Glutamatergic neuron (in vitro differentiated cells): ENCODE measurements at regions not wholly inside any gene's neighbourhood (a gene's known extent, or its start where the extent isn't known, plus 50 kb on each side); places are given as distances from the start of the nearest gene placed in this dataset.

Experiments
- DNase-seq: peaks from one replicate; pipeline ENCODE4 v3.0.0; 2022
- H3K27ac Mint-ChIP-seq: one replicate; pipeline ENCODE4 v1.8.0; 2020; ENCODE audit warnings: mild to moderate bottlenecking, mixed read lengths, inconsistent platforms; ENCODE audit not compliant: unreplicated experiment
- H3K27me3 Mint-ChIP-seq: one replicate; pipeline ENCODE4 v1.8.0; 2020; ENCODE audit warnings: mild to moderate bottlenecking, moderate library complexity, mixed read lengths, inconsistent platforms; ENCODE audit not compliant: unreplicated experiment
- H3K36me3 Mint-ChIP-seq: one replicate; pipeline ENCODE4 v1.8.0; 2020; ENCODE audit warnings: mild to moderate bottlenecking, mixed read lengths, inconsistent platforms; ENCODE audit not compliant: unreplicated experiment
- H3K4me1 Mint-ChIP-seq: one replicate; pipeline ENCODE4 v1.8.0; 2020; ENCODE audit warnings: mild to moderate bottlenecking, low read depth, mixed read lengths, inconsistent platforms; ENCODE audit not compliant: unreplicated experiment
- H3K4me3 Mint-ChIP-seq: one replicate; pipeline ENCODE4 v1.8.0; 2020; ENCODE audit warnings: mild to moderate bottlenecking, mixed read lengths, inconsistent platforms; ENCODE audit not compliant: unreplicated experiment
- H3K9me3 Mint-ChIP-seq: one replicate; pipeline ENCODE4 v1.8.0; 2020; ENCODE audit warnings: mild to moderate bottlenecking, moderate library complexity, mixed read lengths, inconsistent platforms; ENCODE audit not compliant: unreplicated experiment
- TF ChIP-seq, protein P1 (sequence below): fragments of 200-600 bp; sonication (generic); IDR thresholded peaks from one replicate; pipeline ENCODE4 v1.5.0; 2021; ENCODE audit not compliant: partially characterized antibody, unreplicated experiment

- H3K36me3 Mint-ChIP-seq: no peaks in the 10 kb centered on the region
- H3K27me3 Mint-ChIP-seq: peaks cover 1% of the 10 kb centered on the region
- no peak overlapping the region for H3K27ac Mint-ChIP-seq
- no peak overlapping the region for H3K4me3 Mint-ChIP-seq
- TF ChIP-seq, protein P1, sequence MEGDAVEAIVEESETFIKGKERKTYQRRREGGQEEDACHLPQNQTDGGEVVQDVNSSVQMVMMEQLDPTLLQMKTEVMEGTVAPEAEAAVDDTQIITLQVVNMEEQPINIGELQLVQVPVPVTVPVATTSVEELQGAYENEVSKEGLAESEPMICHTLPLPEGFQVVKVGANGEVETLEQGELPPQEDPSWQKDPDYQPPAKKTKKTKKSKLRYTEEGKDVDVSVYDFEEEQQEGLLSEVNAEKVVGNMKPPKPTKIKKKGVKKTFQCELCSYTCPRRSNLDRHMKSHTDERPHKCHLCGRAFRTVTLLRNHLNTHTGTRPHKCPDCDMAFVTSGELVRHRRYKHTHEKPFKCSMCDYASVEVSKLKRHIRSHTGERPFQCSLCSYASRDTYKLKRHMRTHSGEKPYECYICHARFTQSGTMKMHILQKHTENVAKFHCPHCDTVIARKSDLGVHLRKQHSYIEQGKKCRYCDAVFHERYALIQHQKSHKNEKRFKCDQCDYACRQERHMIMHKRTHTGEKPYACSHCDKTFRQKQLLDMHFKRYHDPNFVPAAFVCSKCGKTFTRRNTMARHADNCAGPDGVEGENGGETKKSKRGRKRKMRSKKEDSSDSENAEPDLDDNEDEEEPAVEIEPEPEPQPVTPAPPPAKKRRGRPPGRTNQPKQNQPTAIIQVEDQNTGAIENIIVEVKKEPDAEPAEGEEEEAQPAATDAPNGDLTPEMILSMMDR: no peak
- no peak for DNase-seq
- H3K9me3 Mint-ChIP-seq: no peaks in the 10 kb centered on the region
- H3K4me1 Mint-ChIP-seq: no peaks in the 10 kb centered on the region
These were observed 239.3 kb upstream of the SLITRK6 start for GRCh38 chr13:86038490-86038889.

- Mint-ChIP-seq H3K4me1 (no peaks in the 10 kb centered on the region), H3K9me3 (no peaks in the 10 kb centered on the region), H3K36me3 (no peaks in the 10 kb centered on the region), H3K27ac (no peak overlapping the region), H3K27me3 (no peaks in the 10 kb centered on the region), H3K4me3 (no peak overlapping the region)
- TF ChIP-seq, protein P1: no peak
- no peak for DNase-seq
These were observed 221.3 kb upstream of the SLITRK6 start for GRCh38 chr13:86020351-86021002.

DNA sequence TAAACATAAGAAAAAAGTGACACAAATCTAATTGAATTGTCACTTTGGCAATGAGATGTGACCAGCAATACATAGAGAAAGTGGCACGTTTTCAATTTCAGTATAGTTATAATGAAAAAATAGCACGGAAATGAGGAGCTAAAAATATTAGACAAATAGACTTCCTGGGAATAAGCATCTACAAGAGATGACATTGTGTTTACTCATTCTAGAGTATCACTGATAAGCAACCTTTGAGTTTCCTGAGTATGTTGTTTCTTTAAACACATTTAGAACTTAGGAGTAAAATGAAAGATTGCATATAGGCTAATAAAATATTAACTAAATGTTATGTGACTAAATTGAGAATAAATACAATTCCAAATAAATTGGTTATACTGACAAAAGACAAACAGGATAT, 207.1 kb upstream of the SLITRK6 start:
- TF ChIP-seq, protein P1: no peak
- no peaks in the 10 kb centered on the region for H3K36me3 Mint-ChIP-seq
- no peaks in the 10 kb centered on the region for H3K9me3 Mint-ChIP-seq
- H3K4me1 Mint-ChIP-seq: no peaks in the 10 kb centered on the region
- no peaks in the 10 kb centered on the region for H3K27me3 Mint-ChIP-seq
- no peak for DNase-seq
- H3K4me3 Mint-ChIP-seq: no peak overlapping the region
- no peak overlapping the region for H3K27ac Mint-ChIP-seq

DNA sequence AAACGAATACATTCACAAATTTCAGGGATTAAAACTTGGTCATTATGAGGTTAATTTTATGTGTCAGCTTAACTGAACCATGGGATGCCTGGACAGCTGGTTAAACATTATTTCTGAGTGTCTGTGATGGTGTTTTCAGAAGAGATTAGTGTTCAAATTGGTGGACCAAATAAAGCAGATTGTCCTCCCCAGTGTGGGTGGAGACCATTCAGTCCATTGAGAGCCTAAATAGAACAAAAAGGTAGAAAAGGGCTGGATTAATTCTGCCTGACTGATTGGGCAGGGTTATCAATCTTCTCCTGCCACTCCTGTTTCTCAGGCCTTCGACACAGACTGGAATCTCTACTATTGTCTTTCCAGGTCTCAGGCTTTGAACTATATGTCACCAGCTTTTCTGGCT, 203.8 kb upstream of the SLITRK6 start:
- no peak for DNase-seq
- TF ChIP-seq, protein P1: no peak
- H3K27me3 Mint-ChIP-seq: no peaks in the 10 kb centered on the region
- no peaks in the 10 kb centered on the region for H3K36me3 Mint-ChIP-seq
- H3K4me3 Mint-ChIP-seq: no peak overlapping the region
- H3K9me3 Mint-ChIP-seq: no peaks in the 10 kb centered on the region
- H3K27ac Mint-ChIP-seq: no peak overlapping the region
- no peaks in the 10 kb centered on the region for H3K4me1 Mint-ChIP-seq

GRCh38 chr13:86000546-86000945, 201.3 kb upstream of the SLITRK6 start:
- TF ChIP-seq, protein P1: no peak
- Mint-ChIP-seq H3K9me3 (no peaks in the 10 kb centered on the region), H3K36me3 (no peaks in the 10 kb centered on the region), H3K27ac (no peak overlapping the region), H3K4me1 (no peaks in the 10 kb centered on the region), H3K27me3 (no peaks in the 10 kb centered on the region), H3K4me3 (no peak overlapping the region)
- no peak for DNase-seq
